CD14-positive monocyte (primary cell): ENCODE measurements at regions not wholly inside any gene's neighbourhood (a gene's known extent, or its start where the extent isn't known, plus 50 kb on each side); places are given as distances from the start of the nearest gene placed in this dataset.

Experiments
- DNase-seq, 3 donors: peaks; one replicate each; pipeline ENCODE4 v3.0.0-alpha.2; 2011 to 2022
- H2AFZ ChIP-seq: 2 replicates; pipeline ENCODE4 v1.6.0; 2012; ENCODE audit warnings: mild to moderate bottlenecking, low read depth, low read length, inconsistent platforms; ENCODE audit not compliant: insufficient read depth, poor library complexity, severe bottlenecking
- H3K27ac ChIP-seq, 2 donors: 1 replicate in 1 of 2; 2 replicates in 1 of 2; pipeline ENCODE4 v1.5.1; 2012 to 2013; ENCODE audit warnings: low read length in 2 of 2, control low read depth in 1 of 2, inconsistent platforms in 1 of 2, low read depth in 1 of 2, mild to moderate bottlenecking in 1 of 2
- H3K27me3 ChIP-seq, 2 donors: one replicate each; pipeline versions ENCODE4 v1.6.0 to v1.6.1; 2011 to 2013; ENCODE audit warnings: low read length in 2 of 2; ENCODE audit not compliant: control insufficient read depth in 2 of 2, insufficient read depth in 2 of 2
- H3K36me3 ChIP-seq, 2 donors: replicated peaks in 1 of 2; 1 replicate in 1 of 2; 2 replicates in 1 of 2; pipeline versions ENCODE4 v1.5.1 to v1.6.1; 2012 to 2013; ENCODE audit warnings: low read length in 2 of 2, control low read depth in 1 of 2, inconsistent platforms in 1 of 2, mild to moderate bottlenecking in 1 of 2; ENCODE audit not compliant: insufficient read depth in 2 of 2, control insufficient read depth in 1 of 2
- H3K4me1 ChIP-seq, 2 donors: 1 replicate in 1 of 2; 2 replicates in 1 of 2; pipeline versions ENCODE4 v1.5.1 to v1.6.1; 2012 to 2013; ENCODE audit warnings: low read length in 2 of 2, control low read depth in 1 of 2, inconsistent platforms in 1 of 2, mild to moderate bottlenecking in 1 of 2, moderate library complexity in 1 of 2; ENCODE audit not compliant: insufficient read depth in 2 of 2, control insufficient read depth in 1 of 2
- H3K4me2 ChIP-seq: replicated peaks from 2 replicates; pipeline ENCODE3; 2012; ENCODE audit warnings: low read length, moderate library complexity, mild to moderate bottlenecking; ENCODE audit not compliant: poor library complexity, severe bottlenecking; ENCODE audit errors: extremely low read depth
- H3K4me3 ChIP-seq, 3 experiments: fragments of 200-600 bp in 1 of 3; sonication (generic) in 1 of 3; replicated peaks in 1 of 3; 1 replicate in 2 of 3; 2 replicates in 1 of 3; pipeline ENCODE4 v1.5.1; 2011 to 2013; ENCODE audit warnings: low read length in 3 of 3, mild to moderate bottlenecking in 3 of 3, control low read depth in 2 of 3, low read depth in 2 of 3, inconsistent platforms in 1 of 3, moderate library complexity in 1 of 3
- H3K79me2 ChIP-seq: 2 replicates; pipeline ENCODE4 v1.6.0; 2012; ENCODE audit warnings: mild to moderate bottlenecking, control low read depth, inconsistent platforms, low read length, moderate library complexity; ENCODE audit not compliant: insufficient read depth
- H3K9ac ChIP-seq: 2 replicates; pipeline ENCODE4 v1.6.0; 2017; ENCODE audit warnings: low read length, mild to moderate bottlenecking; ENCODE audit not compliant: insufficient read depth, poor library complexity, severe bottlenecking
- H3K9me3 ChIP-seq, 2 donors: replicated peaks in 1 of 2; 1 replicate in 1 of 2; 2 replicates in 1 of 2; pipeline versions ENCODE4 v1.5.1 to v1.6.1; 2012 to 2013; ENCODE audit warnings: low read length in 2 of 2, control low read depth in 1 of 2; ENCODE audit not compliant: control insufficient read depth in 1 of 2, insufficient read depth in 1 of 2
- H4K20me1 ChIP-seq: 2 replicates; pipeline ENCODE4 v1.6.0; 2012; ENCODE audit warnings: mild to moderate bottlenecking, low read length, control low read depth, moderate library complexity; ENCODE audit not compliant: insufficient read depth
- H3K27ac Mint-ChIP-seq, 7 donors: one replicate each; pipeline ENCODE4 v1.8.0; 2020; ENCODE audit warnings: mild to moderate bottlenecking in 7 of 7, mixed read lengths in 7 of 7, moderate library complexity in 6 of 7, inconsistent platforms in 2 of 7
- H3K27me3 Mint-ChIP-seq, 3 donors: one replicate each; pipeline ENCODE4 v1.8.0; 2021 to 2022; ENCODE audit warnings: low read depth in 3 of 3, mild to moderate bottlenecking in 3 of 3, mixed read lengths in 3 of 3, moderate library complexity in 3 of 3, inconsistent platforms in 1 of 3
- H3K36me3 Mint-ChIP-seq, 2 donors: one replicate each; pipeline ENCODE4 v1.8.0; 2020; ENCODE audit warnings: mixed read lengths in 2 of 2, inconsistent platforms in 1 of 2, mild to moderate bottlenecking in 1 of 2
- H3K4me1 Mint-ChIP-seq: one replicate; pipeline ENCODE4 v1.8.0; 2020; ENCODE audit warnings: mild to moderate bottlenecking, mixed read lengths
- H3K4me3 Mint-ChIP-seq, 2 donors: one replicate each; pipeline ENCODE4 v1.8.0; 2020; ENCODE audit warnings: mild to moderate bottlenecking in 2 of 2, mixed read lengths in 2 of 2, moderate library complexity in 1 of 2
- H3K9me3 Mint-ChIP-seq, 7 donors: one replicate each; pipeline ENCODE4 v1.8.0; 2020 to 2022; ENCODE audit warnings: mixed read lengths in 7 of 7, mild to moderate bottlenecking in 6 of 7, moderate library complexity in 6 of 7, inconsistent platforms in 2 of 7
- WGBS: methylation state at CpG from one replicate; pipeline ENCODE4 v1.1.5; 2013; ENCODE audit warnings: missing lambda C conversion rate; ENCODE audit not compliant: insufficient coverage; 5-methylcytosine and 5-hydroxymethylcytosine counted together
- intact Hi-C, 2 donors: fragments of 100-400 bp; cut with micrococcal nuclease; formaldehyde crosslinking; loops; one replicate each; pipeline versions ENCODE4 v1.15.0 to v1.15.1; 2023
- TF ChIP-seq, protein P1 (sequence below): fragments of 200-600 bp; IDR thresholded peaks from one replicate; pipeline ENCODE4 v1.8.0; 2022; ENCODE audit warnings: antibody characterized with exemption, mild to moderate bottlenecking

DNA sequence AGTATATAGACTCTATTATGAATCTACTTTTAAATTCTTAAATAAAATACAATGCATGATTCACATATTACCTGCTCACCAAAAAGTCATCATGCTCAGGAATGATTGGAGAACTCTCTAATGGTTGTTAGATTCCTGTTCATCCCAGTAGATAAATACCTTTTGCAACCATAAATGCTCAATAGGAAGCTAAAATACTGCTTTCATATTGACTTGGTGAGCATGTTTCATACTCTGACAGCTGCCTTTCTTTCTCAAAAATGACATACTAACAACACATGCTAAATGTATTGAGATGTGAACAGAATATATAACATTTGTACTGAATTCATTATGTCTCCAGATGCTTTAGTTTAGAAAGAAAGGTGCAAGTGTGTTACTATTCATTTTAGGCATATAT lies 79.6 kb upstream of the SLCO6A1 start:
- intact Hi-C loops: no loop called here
- H4K20me1 ChIP-seq: no peaks in the 10 kb centered on the region
- Mint-ChIP-seq H3K36me3 (no peaks in the 10 kb centered on the region), H3K4me1 (no peaks in the 10 kb centered on the region), H3K27ac (no peak overlapping the region), H3K27me3 (peaks cover 0 to 2% (median 0%) of the 10 kb centered on the region in 3 donors), H3K4me3 (no peak overlapping the region), H3K9me3 (no peaks in the 10 kb centered on the region)
- no peaks in the 10 kb centered on the region for H3K4me1 ChIP-seq
- H3K27ac ChIP-seq: no peak overlapping the region
- no peaks in the 10 kb centered on the region for H3K27me3 ChIP-seq
- no peak overlapping the region for H3K9ac ChIP-seq
- H3K4me2 ChIP-seq: no peak overlapping the region
- H3K79me2 ChIP-seq: no peaks in the 10 kb centered on the region
- H3K4me3 ChIP-seq: no peak overlapping the region
- no peaks in the 10 kb centered on the region for H3K36me3 ChIP-seq
- TF ChIP-seq, protein P1, sequence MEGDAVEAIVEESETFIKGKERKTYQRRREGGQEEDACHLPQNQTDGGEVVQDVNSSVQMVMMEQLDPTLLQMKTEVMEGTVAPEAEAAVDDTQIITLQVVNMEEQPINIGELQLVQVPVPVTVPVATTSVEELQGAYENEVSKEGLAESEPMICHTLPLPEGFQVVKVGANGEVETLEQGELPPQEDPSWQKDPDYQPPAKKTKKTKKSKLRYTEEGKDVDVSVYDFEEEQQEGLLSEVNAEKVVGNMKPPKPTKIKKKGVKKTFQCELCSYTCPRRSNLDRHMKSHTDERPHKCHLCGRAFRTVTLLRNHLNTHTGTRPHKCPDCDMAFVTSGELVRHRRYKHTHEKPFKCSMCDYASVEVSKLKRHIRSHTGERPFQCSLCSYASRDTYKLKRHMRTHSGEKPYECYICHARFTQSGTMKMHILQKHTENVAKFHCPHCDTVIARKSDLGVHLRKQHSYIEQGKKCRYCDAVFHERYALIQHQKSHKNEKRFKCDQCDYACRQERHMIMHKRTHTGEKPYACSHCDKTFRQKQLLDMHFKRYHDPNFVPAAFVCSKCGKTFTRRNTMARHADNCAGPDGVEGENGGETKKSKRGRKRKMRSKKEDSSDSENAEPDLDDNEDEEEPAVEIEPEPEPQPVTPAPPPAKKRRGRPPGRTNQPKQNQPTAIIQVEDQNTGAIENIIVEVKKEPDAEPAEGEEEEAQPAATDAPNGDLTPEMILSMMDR: no peak
- DNase-seq: no peak
- H2AFZ ChIP-seq: no peak overlapping the region
- H3K9me3 ChIP-seq: no peaks in the 10 kb centered on the region

DNA sequence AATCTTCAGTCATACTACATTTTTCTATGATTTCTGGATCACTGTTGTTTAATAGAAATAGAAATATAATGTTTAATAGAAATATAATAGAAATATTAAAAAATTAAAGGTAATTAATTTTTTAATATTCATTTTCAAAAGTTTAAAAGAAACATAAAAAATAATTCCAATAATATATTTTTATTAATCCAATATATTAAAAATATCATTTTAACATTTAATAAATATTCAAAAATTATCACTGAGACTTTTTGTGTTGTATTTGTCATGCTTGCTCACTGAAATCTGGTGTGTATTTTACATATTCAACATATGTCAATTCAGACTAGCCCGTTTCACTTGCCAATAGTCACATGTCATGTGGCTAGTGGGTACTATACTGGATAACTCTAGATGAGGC lies 80.6 kb upstream of the SLCO6A1 start:
- no peaks in the 10 kb centered on the region for H3K36me3 Mint-ChIP-seq
- Histone ChIP-seq H3K4me2 (no peak overlapping the region), H3K9ac (no peak overlapping the region), H3K79me2 (no peaks in the 10 kb centered on the region), H3K4me3 (no peak overlapping the region), H3K27ac (no peak overlapping the region), H3K4me1 (no peaks in the 10 kb centered on the region), H3K36me3 (no peaks in the 10 kb centered on the region), H3K27me3 (no peaks in the 10 kb centered on the region), H3K9me3 (no peaks in the 10 kb centered on the region), H2AFZ (no peak overlapping the region), H4K20me1 (no peaks in the 10 kb centered on the region)
- peaks cover 0 to 2% (median 0%) of the 10 kb centered on the region in 3 donors for H3K27me3 Mint-ChIP-seq
- intact Hi-C loops: no loop called here
- no peak overlapping the region for H3K4me3 Mint-ChIP-seq
- WGBS: no CpG with 5 or more reads among the region's 1 CpG
- no peak overlapping the region for H3K27ac Mint-ChIP-seq
- DNase-seq: no peak
- H3K9me3 Mint-ChIP-seq: no peaks in the 10 kb centered on the region
- H3K4me1 Mint-ChIP-seq: peaks cover 3% of the 10 kb centered on the region
- TF ChIP-seq, protein P1: no peak
